ENCODE measurements at regions not wholly inside any gene's neighbourhood (a gene's known extent, or its start where the extent isn't known, plus 50 kb on each side); places are given as distances from the start of the nearest gene placed in this dataset.

DNA sequence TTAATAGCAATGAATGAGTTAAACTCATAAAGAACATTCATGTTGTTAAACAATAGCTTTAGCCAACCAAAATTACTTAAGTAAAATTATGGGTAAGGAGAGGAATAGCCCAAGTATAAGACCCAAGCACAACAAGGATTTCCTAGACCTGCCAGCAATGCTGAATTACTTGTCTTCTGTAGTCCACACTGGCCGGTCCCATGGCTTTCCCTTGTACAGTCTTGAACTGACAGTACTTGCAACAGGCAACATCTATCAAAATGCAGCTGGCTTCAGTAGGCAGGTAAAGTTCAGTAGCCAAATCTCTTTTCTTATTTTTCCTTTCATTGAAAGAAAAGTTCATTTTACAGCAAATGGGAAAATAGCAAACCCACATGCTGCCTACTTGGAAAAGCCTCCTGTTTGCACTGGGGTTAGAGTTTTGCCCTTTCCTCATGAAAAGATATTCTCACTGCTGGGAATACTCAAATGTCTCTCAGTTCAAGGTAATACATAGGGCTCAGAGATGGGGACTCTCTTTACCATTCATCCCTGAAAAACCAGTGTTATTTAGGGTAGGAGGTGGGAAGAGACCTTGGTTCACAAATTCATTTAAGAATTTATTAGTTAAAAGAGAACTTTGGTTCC, 222.8 kb downstream of the TTLL7 start:
- ChIA-PET POLR2A (no interaction called here), CTCF (no interaction called here)
- H3K4me3 Mint-ChIP-seq: no peak overlapping the region
- no peaks in the 10 kb centered on the region for H3K9me3 Mint-ChIP-seq
- DNase-seq (no peak), ATAC-seq (replicated peaks in 1 of 4) (no peak)
- H3K27ac ChIP-seq (ENCODE audit: low read length): no peak overlapping the region
- no peaks in the 10 kb centered on the region for H3K4me1 Mint-ChIP-seq
- H3K4me3 ChIP-seq (ENCODE audit: control insufficient read depth in 1 of 2, extremely low read depth in 1 of 2, low read length in 1 of 2): no peak overlapping the region
- H3K27me3 ChIP-seq (replicated peaks in 1 of 2; ENCODE audit: control insufficient read depth in 2 of 2, extremely low read depth in 1 of 2, insufficient read depth in 2 of 2, low read length in 1 of 2): no peaks in the 10 kb centered on the region
- H3K9me3 ChIP-seq: no peaks in the 10 kb centered on the region
- H3K36me3 Mint-ChIP-seq: no peaks in the 10 kb centered on the region
- no peaks in the 10 kb centered on the region for H3K27me3 Mint-ChIP-seq
- H3K27ac Mint-ChIP-seq: no peak overlapping the region
- H3K36me3 ChIP-seq (ENCODE audit: control insufficient read depth in 2 of 2, extremely low read depth in 1 of 2, insufficient read depth in 1 of 2, low read length in 1 of 2): no peaks in the 10 kb centered on the region
- WGBS (ENCODE audit: insufficient coverage): 88% methylated on average over 1 of the region's 1 CpG
- H3K4me1 ChIP-seq (ENCODE audit: control insufficient read depth in 1 of 2, extremely low read depth in 1 of 2, insufficient read depth in 2 of 2, low read length in 2 of 2): no peaks in the 10 kb centered on the region

GRCh38 chr1:83773059-83773458, 225.9 kb downstream of the TTLL7 start:
- POLR2A ChIA-PET: no interaction called here
- no peaks in the 10 kb centered on the region for H3K36me3 ChIP-seq (ENCODE audit: control insufficient read depth in 2 of 2, extremely low read depth in 1 of 2, insufficient read depth in 1 of 2, low read length in 1 of 2)
- H3K4me3 Mint-ChIP-seq: no peak overlapping the region
- no peaks in the 10 kb centered on the region for H3K9me3 ChIP-seq
- H3K9me3 Mint-ChIP-seq: no peaks in the 10 kb centered on the region
- WGBS (ENCODE audit: insufficient coverage): 83% methylated on average over 1 of the region's 4 CpGs
- ATAC-seq (replicated peaks in 1 of 4): no peak
- CTCF ChIA-PET: no interaction called here
- peaks cover 8 to 10% (median 10%) of the 10 kb centered on the region in 3 donors for H3K4me1 Mint-ChIP-seq
- no peak overlapping the region for H3K4me3 ChIP-seq (ENCODE audit: control insufficient read depth in 1 of 2, extremely low read depth in 1 of 2, low read length in 1 of 2)
- no peaks in the 10 kb centered on the region for H3K27me3 Mint-ChIP-seq
- H3K36me3 Mint-ChIP-seq: no peaks in the 10 kb centered on the region
- no peak for DNase-seq
- H3K27me3 ChIP-seq (replicated peaks in 1 of 2; ENCODE audit: control insufficient read depth in 2 of 2, extremely low read depth in 1 of 2, insufficient read depth in 2 of 2, low read length in 1 of 2): no peaks in the 10 kb centered on the region
- no peak overlapping the region for H3K27ac Mint-ChIP-seq
- H3K4me1 ChIP-seq (ENCODE audit: control insufficient read depth in 1 of 2, extremely low read depth in 1 of 2, insufficient read depth in 2 of 2, low read length in 2 of 2): peaks cover 0 to 6% of the 10 kb centered on the region in 2 experiments
- H3K27ac ChIP-seq (ENCODE audit: low read length): no peak overlapping the region

GRCh38 chr1:83770319-83770661, 228.6 kb downstream of the TTLL7 start:
- Histone ChIP-seq H3K9me3 (no peaks in the 10 kb centered on the region), H3K27me3 (replicated peaks in 1 of 2; ENCODE audit: control insufficient read depth in 2 of 2, extremely low read depth in 1 of 2, insufficient read depth in 2 of 2, low read length in 1 of 2) (no peaks in the 10 kb centered on the region), H3K27ac (ENCODE audit: low read length) (no peak overlapping the region), H3K36me3 (ENCODE audit: control insufficient read depth in 2 of 2, extremely low read depth in 1 of 2, insufficient read depth in 1 of 2, low read length in 1 of 2) (no peaks in the 10 kb centered on the region), H3K4me1 (ENCODE audit: control insufficient read depth in 1 of 2, extremely low read depth in 1 of 2, insufficient read depth in 2 of 2, low read length in 2 of 2) (peaks cover 0 to 6% of the 10 kb centered on the region in 2 experiments), H3K4me3 (ENCODE audit: control insufficient read depth in 1 of 2, extremely low read depth in 1 of 2, low read length in 1 of 2) (no peak overlapping the region)
- ChIA-PET POLR2A (no interaction called here), CTCF (no interaction called here)
- Mint-ChIP-seq H3K36me3 (no peaks in the 10 kb centered on the region), H3K4me3 (no peak overlapping the region), H3K27me3 (no peaks in the 10 kb centered on the region), H3K27ac (no peak overlapping the region), H3K4me1 (peaks cover 8 to 10% (median 10%) of the 10 kb centered on the region in 3 donors), H3K9me3 (no peaks in the 10 kb centered on the region)
- no peak for ATAC-seq (replicated peaks in 1 of 4)
- no peak for DNase-seq

- no peaks in the 10 kb centered on the region for H3K9me3 Mint-ChIP-seq
- H3K36me3 Mint-ChIP-seq: no peaks in the 10 kb centered on the region
- ChIA-PET POLR2A (interaction anchor here in 1 of 2 donors (0.7 kb wide), 1 partner anchor 20 kb away, joined by 5 read pairs; no protein-coding TSS in a partner anchor), CTCF (interaction anchor here in 1 of 2 donors (0.7 kb wide), 1 partner anchor 28 kb away, joined by 5 read pairs; no protein-coding TSS in a partner anchor)
- peaks cover 0 to 6% of the 10 kb centered on the region in 2 experiments for H3K4me1 ChIP-seq (ENCODE audit: control insufficient read depth in 1 of 2, extremely low read depth in 1 of 2, insufficient read depth in 2 of 2, low read length in 2 of 2)
- H3K4me1 Mint-ChIP-seq: peaks cover 8 to 10% (median 10%) of the 10 kb centered on the region in 3 donors
- H3K27me3 ChIP-seq (replicated peaks in 1 of 2; ENCODE audit: control insufficient read depth in 2 of 2, extremely low read depth in 1 of 2, insufficient read depth in 2 of 2, low read length in 1 of 2): no peaks in the 10 kb centered on the region
- H3K9me3 ChIP-seq: no peaks in the 10 kb centered on the region
- WGBS (ENCODE audit: insufficient coverage): no CpG with 5 or more reads among the region's 3 CpGs
- H3K4me3 ChIP-seq (ENCODE audit: control insufficient read depth in 1 of 2, extremely low read depth in 1 of 2, low read length in 1 of 2): no peak overlapping the region
- no peak overlapping the region for H3K27ac Mint-ChIP-seq
- H3K27me3 Mint-ChIP-seq: no peaks in the 10 kb centered on the region
- no peak overlapping the region for H3K27ac ChIP-seq (ENCODE audit: low read length)
- DNase-seq (no peak), ATAC-seq (replicated peaks in 1 of 4) (no peak)
- no peak overlapping the region for H3K4me3 Mint-ChIP-seq
- H3K36me3 ChIP-seq (ENCODE audit: control insufficient read depth in 2 of 2, extremely low read depth in 1 of 2, insufficient read depth in 1 of 2, low read length in 1 of 2): no peaks in the 10 kb centered on the region
These were observed 229.2 kb downstream of the TTLL7 start for GRCh38 chr1:83769594-83770318.

GRCh38 chr1:83769072-83769471, 229.9 kb downstream of the TTLL7 start:
- Mint-ChIP-seq H3K27me3 (no peaks in the 10 kb centered on the region), H3K9me3 (no peaks in the 10 kb centered on the region), H3K36me3 (no peaks in the 10 kb centered on the region), H3K4me1 (peaks cover 8 to 10% (median 10%) of the 10 kb centered on the region in 3 donors), H3K27ac (no peak overlapping the region), H3K4me3 (no peak overlapping the region)
- Histone ChIP-seq H3K4me3 (ENCODE audit: control insufficient read depth in 1 of 2, extremely low read depth in 1 of 2, low read length in 1 of 2) (no peak overlapping the region), H3K27ac (ENCODE audit: low read length) (no peak overlapping the region), H3K27me3 (replicated peaks in 1 of 2; ENCODE audit: control insufficient read depth in 2 of 2, extremely low read depth in 1 of 2, insufficient read depth in 2 of 2, low read length in 1 of 2) (no peaks in the 10 kb centered on the region), H3K9me3 (no peaks in the 10 kb centered on the region), H3K36me3 (ENCODE audit: control insufficient read depth in 2 of 2, extremely low read depth in 1 of 2, insufficient read depth in 1 of 2, low read length in 1 of 2) (no peaks in the 10 kb centered on the region), H3K4me1 (ENCODE audit: control insufficient read depth in 1 of 2, extremely low read depth in 1 of 2, insufficient read depth in 2 of 2, low read length in 2 of 2) (peaks cover 0 to 6% of the 10 kb centered on the region in 2 experiments)
- DNase-seq (no peak), ATAC-seq (replicated peaks in 1 of 4) (no peak)
- ChIA-PET CTCF (interaction anchor here (0.6 to 0.7 kb wide), 2 partner anchors 28 to 135 kb away, joined by 3 to 5 read pairs; no protein-coding TSS in a partner anchor), POLR2A (interaction anchor here in 1 of 2 donors (0.6 to 0.7 kb wide), 2 partner anchors 20 to 389 kb away, joined by 3 to 5 read pairs; no protein-coding TSS in a partner anchor)
- 40% methylated on average over 1 of the region's 3 CpGs for WGBS (ENCODE audit: insufficient coverage)

GRCh38 chr1:83766241-83766691, 232.7 kb downstream of the TTLL7 start:
- no peak overlapping the region for H3K4me3 ChIP-seq (ENCODE audit: control insufficient read depth in 1 of 2, extremely low read depth in 1 of 2, low read length in 1 of 2)
- ATAC-seq (replicated peaks in 1 of 4) (no peak), DNase-seq (no peak)
- WGBS (ENCODE audit: insufficient coverage): 83% methylated on average over 1 of the region's 1 CpG
- no peak overlapping the region for H3K27ac Mint-ChIP-seq
- H3K9me3 Mint-ChIP-seq: no peaks in the 10 kb centered on the region
- H3K4me1 Mint-ChIP-seq: peaks cover 8 to 10% (median 10%) of the 10 kb centered on the region in 3 donors
- no peak overlapping the region for H3K4me3 Mint-ChIP-seq
- no peaks in the 10 kb centered on the region for H3K27me3 Mint-ChIP-seq
- H3K9me3 ChIP-seq: no peaks in the 10 kb centered on the region
- POLR2A ChIA-PET: interaction anchor here (0.5 to 0.6 kb wide), 3 partner anchors 22 to 440 kb away, joined by 3 to 8 read pairs (median 3); no protein-coding TSS in a partner anchor
- H3K27me3 ChIP-seq (replicated peaks in 1 of 2; ENCODE audit: control insufficient read depth in 2 of 2, extremely low read depth in 1 of 2, insufficient read depth in 2 of 2, low read length in 1 of 2): no peaks in the 10 kb centered on the region
- CTCF ChIA-PET: no interaction called here
- H3K36me3 Mint-ChIP-seq: no peaks in the 10 kb centered on the region
- peaks cover 0 to 6% of the 10 kb centered on the region in 2 experiments for H3K4me1 ChIP-seq (ENCODE audit: control insufficient read depth in 1 of 2, extremely low read depth in 1 of 2, insufficient read depth in 2 of 2, low read length in 2 of 2)
- H3K36me3 ChIP-seq (ENCODE audit: control insufficient read depth in 2 of 2, extremely low read depth in 1 of 2, insufficient read depth in 1 of 2, low read length in 1 of 2): no peaks in the 10 kb centered on the region
- no peak overlapping the region for H3K27ac ChIP-seq (ENCODE audit: low read length)

All from T-cell (primary cell).